ENCODE measurements at regions not wholly inside any gene's neighbourhood (a gene's known extent, or its start where the extent isn't known, plus 50 kb on each side); places are given as distances from the start of the nearest gene placed in this dataset.

DNA sequence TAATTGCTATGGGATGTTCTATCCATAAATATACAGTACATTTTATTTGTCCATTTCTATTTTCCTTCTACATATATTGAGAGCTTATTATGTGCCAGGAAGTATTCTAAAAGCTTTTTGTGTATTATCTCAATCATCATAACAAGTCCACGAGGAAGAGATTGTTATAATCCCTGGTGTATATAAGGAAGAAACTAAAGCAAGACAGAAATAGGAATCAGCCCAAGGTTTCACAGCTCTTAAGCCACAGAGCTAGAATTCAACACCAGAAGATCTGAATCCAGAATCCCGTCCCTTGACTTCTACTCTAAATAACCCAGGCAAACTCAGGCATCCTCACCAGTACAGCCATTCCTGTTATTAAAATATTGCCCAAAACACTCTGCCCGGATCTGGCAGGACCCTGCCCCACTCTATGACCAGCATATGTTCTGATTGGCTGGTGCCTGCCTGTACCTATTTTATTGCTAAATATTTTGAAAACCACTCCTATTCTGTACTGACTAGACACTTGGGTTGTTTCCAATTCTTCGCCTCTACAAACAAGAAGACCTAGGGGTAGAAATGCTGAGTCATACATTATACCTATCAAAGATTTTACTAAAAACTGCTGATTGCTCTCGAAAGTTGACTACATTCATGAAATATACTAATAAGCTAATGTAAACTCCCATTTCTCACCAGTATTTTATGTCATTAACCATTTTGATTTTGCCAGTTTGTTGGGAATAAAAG lies 297.4 kb downstream of the ENC1 start:
- DNase-seq (ENCODE audit: low read depth): no peak

DNA sequence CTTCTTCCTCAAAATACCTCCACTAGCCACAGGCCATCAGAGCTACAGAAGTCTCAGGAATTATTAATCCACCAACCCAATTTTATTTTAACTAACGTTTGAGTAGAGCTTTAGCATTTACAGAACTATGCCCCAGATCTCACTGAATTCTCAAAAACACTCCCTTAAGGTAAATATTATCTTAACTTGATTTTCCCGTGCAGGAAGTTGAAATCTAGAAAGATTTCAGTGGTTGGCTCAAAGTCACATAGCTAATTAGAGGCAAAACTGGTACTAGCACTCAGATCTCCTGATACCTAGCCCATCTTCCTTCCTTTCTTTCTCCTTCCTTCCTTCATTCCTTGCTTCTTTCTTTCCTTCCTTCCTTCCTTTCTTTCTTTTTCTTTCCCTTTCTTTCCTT lies 298.3 kb downstream of the ENC1 start:
- no peak for DNase-seq (ENCODE audit: low read depth)

GRCh38 chr5:74341221-74341620 lies 299.3 kb downstream of the ENC1 start:
- no peak for DNase-seq (ENCODE audit: low read depth)

GRCh38 chr5:74340476-74340875 lies 300.1 kb downstream of the ENC1 start:
- DNase-seq (ENCODE audit: low read depth): no peak

DNA sequence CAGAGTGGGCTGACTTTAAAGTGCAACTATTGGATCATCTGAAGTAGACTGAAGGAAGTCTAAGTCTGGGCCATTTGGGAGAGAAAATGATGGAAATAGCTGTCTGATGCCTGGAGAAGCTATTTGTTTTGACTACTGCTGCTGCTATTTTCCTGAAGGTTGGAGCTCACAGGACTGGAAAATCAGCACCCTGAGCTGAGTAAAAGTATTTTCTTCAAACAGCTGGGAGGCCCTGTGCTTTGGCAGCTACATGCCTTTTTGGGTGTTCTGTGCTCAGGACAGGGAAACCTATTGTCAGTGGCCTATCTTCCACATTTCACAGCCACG lies 302.6 kb downstream of the ENC1 start:
- no peak for DNase-seq (ENCODE audit: low read depth)

DNA sequence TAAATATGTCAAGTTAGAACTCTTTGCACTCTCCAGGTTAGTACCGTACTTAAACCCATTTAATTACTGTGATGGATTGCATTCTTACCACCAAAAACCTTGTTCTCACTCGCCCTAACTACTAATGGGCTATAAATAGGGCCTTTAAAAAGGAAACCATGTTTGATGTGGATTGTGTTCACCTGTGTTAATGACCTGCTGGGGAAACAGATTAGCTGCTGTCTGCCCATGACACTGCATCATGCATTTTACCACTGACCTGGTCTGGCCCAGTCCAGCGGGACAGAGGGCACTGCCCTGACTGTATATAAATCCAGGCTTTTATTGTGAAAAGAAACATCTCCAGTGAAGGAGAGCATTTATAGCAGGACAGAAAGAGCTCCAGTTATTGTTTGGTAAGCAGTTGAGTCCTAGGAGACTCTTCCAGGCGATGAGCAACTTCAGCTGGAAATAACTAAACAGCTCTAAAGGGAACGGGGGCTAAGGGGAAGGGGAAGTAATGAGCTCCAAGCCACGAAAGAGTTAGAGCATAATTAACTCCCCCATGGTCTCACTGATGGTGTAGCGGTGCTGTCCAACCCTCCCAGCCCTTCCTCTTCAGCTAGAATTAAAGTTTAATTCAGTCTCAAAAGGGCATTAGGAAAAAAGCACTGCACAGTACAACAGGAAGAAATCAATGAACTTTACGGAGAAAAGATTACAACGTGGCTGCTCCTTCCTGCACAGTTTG lies 303.1 kb downstream of the ENC1 start:
- DNase-seq (ENCODE audit: low read depth): no peak

DNA sequence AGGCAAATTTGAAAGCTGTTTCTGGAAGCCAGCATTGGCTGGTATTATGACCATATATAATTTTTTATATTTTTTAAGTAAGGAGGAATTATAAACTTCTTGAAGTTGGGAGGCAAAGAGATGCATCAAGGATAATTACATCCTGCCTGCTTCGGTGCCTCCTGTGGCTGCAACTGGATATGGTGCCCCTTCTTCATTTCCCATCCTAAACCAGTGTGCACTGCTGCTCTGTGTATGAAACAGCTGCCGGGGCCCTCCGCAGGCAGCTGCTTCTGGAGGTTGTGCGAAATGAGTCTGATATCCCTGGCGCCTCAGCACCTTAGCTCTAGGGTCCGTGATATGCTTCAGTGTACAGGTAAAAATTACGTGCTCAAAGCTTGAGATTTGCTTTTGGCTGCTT lies 304.2 kb downstream of the ENC1 start:
- no peak for DNase-seq (ENCODE audit: low read depth)

DNA sequence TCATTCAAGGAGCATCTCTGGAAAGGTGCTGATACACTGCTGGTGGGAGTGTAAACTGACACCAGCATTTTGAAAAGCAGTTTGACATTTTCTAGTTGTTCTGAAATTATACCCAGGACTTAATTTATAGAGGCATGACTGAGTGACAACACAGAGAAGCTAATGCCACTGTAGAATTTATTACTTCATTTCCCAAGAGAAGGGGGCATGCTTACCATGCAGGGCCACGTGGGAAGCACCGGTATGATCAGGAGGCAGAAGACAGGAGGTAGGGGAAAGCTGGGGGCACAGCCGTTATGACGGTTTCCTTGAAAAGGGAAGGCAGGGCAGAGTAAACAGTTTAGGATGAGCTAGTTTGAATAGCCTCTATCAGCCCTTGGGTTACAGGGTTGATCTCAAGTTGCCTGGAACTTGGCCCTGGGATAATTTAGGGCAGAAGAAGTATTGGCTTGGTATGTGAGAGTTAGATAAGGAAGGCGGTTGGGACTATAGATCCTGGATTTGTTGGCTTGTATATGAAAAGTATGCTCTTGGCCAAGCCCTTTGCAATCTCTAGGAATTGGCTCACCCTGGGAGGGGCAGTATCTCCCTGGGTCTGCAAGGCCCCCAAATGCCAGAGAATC lies 305.7 kb downstream of the ENC1 start:
- no peak for DNase-seq (ENCODE audit: low read depth)

DNA sequence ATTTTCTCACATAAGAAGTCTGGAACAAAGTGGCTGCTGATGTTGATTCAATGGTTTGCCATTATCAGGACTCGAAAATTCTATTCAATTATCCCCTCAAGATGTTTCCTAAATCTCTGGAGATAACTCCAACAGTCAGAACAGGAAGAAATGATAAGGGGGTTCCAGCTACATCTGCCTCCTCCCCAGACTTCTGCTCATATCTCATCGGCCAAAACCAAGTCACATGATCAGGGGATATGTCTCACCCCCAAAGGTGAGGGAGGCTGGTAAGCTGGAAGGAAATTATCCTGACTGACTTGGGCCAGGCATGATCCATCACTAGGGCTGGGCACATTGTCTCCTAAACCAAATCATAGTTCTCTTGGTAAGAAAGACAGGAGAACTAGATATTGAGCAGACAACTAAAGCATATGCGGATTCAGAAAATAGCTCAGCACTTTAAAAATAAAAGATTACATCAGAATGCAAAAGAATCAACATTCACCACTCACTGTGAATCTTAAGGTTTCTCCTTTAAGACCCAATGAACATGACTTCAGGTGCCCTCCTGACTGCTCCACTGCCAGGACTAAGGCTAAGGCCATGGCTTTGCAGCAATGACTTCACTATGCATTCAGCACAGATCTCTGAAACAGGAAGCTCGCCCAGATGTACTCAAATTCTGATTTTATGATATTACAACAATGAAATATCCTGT lies 306.3 kb downstream of the ENC1 start:
- DNase-seq (ENCODE audit: low read depth): peak; percentile 64

DNA sequence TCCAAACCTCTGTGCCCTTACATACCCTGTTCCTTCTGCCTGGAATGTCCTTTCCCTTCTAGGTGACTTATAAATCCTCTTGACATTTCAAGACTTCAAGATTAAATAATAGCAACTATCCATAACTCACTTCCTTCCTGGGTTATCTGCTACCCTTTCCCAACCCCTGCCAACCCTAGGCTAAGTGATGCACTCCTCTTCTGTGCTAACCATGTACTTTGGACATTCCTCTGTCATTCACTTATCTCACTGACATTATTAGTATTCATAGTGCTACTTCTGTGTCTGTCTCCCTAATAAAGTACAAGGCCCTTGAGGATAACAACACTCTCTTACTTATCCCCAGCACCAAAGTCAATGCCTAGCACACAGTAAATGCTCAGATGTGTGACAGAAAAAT lies 307.1 kb downstream of the ENC1 start:
- no peak for DNase-seq (ENCODE audit: low read depth)

- no peak for DNase-seq (ENCODE audit: low read depth)
These were observed 307.8 kb downstream of the ENC1 start for GRCh38 chr5:74332682-74333081.

GRCh38 chr5:74332006-74332405 lies 308.5 kb downstream of the ENC1 start:
- DNase-seq (ENCODE audit: low read depth): no peak

- DNase-seq (ENCODE audit: low read depth): no peak
These were observed 312.3 kb downstream of the ENC1 start for GRCh38 chr5:74328221-74328630.

DNA sequence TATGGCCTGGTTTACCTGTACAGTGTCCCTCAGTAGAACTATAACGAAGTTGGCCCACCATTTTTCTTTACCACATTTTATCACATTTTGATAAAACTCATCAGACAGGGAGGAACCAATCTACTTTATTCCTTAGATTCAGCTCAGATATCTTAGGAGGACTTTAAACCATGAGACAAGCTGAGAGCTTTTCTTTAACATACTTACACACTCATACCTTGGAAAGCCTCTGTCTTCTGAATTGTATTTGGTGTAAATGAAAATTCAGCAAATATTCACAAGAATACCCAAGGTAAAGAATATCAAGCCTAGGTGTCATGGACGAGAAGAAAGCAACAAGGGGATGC lies 313.2 kb downstream of the ENC1 start:
- no peak for DNase-seq (ENCODE audit: low read depth)

- DNase-seq (ENCODE audit: low read depth): no peak
These were observed 313.8 kb downstream of the ENC1 start for GRCh38 chr5:74326571-74327338.

GRCh38 chr5:74325866-74326265 lies 314.7 kb downstream of the ENC1 start:
- DNase-seq (ENCODE audit: low read depth): no peak

- DNase-seq (ENCODE audit: low read depth): no peak
These were observed 316.0 kb downstream of the ENC1 start for GRCh38 chr5:74324556-74324955.

- DNase-seq (ENCODE audit: low read depth): no peak
These were observed 317.6 kb downstream of the ENC1 start for GRCh38 chr5:74322944-74323343.

GRCh38 chr5:74322191-74322590 lies 318.3 kb downstream of the ENC1 start:
- DNase-seq (ENCODE audit: low read depth): no peak

GRCh38 chr5:74321326-74321725 lies 319.2 kb downstream of the ENC1 start:
- no peak for DNase-seq (ENCODE audit: low read depth)

GRCh38 chr5:74320526-74320925 lies 320.0 kb downstream of the ENC1 start:
- no peak for DNase-seq (ENCODE audit: low read depth)

DNA sequence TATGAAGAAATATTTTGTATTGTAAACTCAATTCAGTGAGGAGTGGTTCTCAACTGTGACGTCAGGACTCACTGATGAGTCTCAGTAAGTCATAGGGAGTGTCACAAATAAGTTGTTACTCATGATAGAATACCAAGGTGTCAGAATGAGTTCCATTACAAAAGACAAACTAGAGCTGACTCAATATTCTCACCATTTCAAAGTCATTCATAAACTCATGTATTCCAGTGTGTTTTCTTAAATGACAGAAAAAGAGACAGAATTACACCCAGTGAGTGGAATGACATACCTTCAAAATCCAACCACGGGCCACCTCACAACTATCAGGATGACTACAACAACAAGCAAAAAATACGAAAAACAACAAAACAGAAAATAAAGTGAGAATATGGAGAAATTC lies 321.5 kb downstream of the ENC1 start:
- no peak for DNase-seq (ENCODE audit: low read depth)
